ENCODE measurements at regions not wholly inside any gene's neighbourhood (a gene's known extent, or its start where the extent isn't known, plus 50 kb on each side); places are given as distances from the start of the nearest gene placed in this dataset. TPM values are rescaled to one million over a fixed set of nuclear protein-coding genes. Genes with fewer than 3 reads are reported as not detected.

- no peaks in the 10 kb centered on the region for H3K9me3 ChIP-seq (ENCODE audit: insufficient read depth, low read depth, low read length)
- H3K36me3 ChIP-seq (ENCODE audit: insufficient read depth, low read length), result no peaks in the 10 kb centered on the region
- H4K20me1 ChIP-seq (ENCODE audit: insufficient read depth, low read length), result no peaks in the 10 kb centered on the region
- no peak for DNase-seq (ENCODE audit: low read depth)
- no peak for FAIRE-seq
- TF ChIP-seq, protein P1, sequence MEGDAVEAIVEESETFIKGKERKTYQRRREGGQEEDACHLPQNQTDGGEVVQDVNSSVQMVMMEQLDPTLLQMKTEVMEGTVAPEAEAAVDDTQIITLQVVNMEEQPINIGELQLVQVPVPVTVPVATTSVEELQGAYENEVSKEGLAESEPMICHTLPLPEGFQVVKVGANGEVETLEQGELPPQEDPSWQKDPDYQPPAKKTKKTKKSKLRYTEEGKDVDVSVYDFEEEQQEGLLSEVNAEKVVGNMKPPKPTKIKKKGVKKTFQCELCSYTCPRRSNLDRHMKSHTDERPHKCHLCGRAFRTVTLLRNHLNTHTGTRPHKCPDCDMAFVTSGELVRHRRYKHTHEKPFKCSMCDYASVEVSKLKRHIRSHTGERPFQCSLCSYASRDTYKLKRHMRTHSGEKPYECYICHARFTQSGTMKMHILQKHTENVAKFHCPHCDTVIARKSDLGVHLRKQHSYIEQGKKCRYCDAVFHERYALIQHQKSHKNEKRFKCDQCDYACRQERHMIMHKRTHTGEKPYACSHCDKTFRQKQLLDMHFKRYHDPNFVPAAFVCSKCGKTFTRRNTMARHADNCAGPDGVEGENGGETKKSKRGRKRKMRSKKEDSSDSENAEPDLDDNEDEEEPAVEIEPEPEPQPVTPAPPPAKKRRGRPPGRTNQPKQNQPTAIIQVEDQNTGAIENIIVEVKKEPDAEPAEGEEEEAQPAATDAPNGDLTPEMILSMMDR (IDR thresholded peaks at IDR 0.05; ENCODE audit: insufficient read depth, low read depth, low read length), result no peak
- no peak overlapping the region for H3K4me2 ChIP-seq (ENCODE audit: low read length)
- H3K9ac ChIP-seq (ENCODE audit: low read length), result no peak overlapping the region
- Mint-ChIP-seq H3K4me3 (ENCODE audit: unreplicated experiment) (no peak overlapping the region), H3K27me3 (ENCODE audit: low read depth, unreplicated experiment) (no peaks in the 10 kb centered on the region), H3K9me3 (ENCODE audit: unreplicated experiment) (peaks cover 13% of the 10 kb centered on the region), H3K4me1 (ENCODE audit: low read depth, unreplicated experiment) (peaks cover 11% of the 10 kb centered on the region), H3K27ac (ENCODE audit: unreplicated experiment) (peak overlapping the region; percentile 67), H3K36me3 (ENCODE audit: low read depth, unreplicated experiment) (peaks cover 7% of the 10 kb centered on the region)
- H3K27ac ChIP-seq (ENCODE audit: low read depth, low read length), result no peak overlapping the region
- H2AFZ ChIP-seq (ENCODE audit: low read depth, low read length), result no peak overlapping the region
- H3K4me1 ChIP-seq (ENCODE audit: insufficient read depth, low read length), result no peaks in the 10 kb centered on the region
- H3K4me3 ChIP-seq (ENCODE audit: insufficient read depth, low read depth, low read length), result no peak overlapping the region
- H3K27me3 ChIP-seq (ENCODE audit: insufficient read depth, low read length), result no peaks in the 10 kb centered on the region
- no peaks in the 10 kb centered on the region for H3K79me2 ChIP-seq (ENCODE audit: insufficient read depth, low read length)
These were observed 52.5 kb upstream of the CCN2 start for GRCh38 chr6:132003516-132004178.

Small RNA genes lying in the stretch of these regions (microRNA-seq; reads per million reads assigned to microRNA genes)
- not detected for gene MIR548AJ1
